AG04449 (cell line): ENCODE measurements at regions not wholly inside any gene's neighbourhood (a gene's known extent, or its start where the extent isn't known, plus 50 kb on each side); places are given as distances from the start of the nearest gene placed in this dataset.
"Not testable (repeated sequence)": the region's sequence is repeated elsewhere in the genome, so short reads cannot be mapped to it uniquely, and the experiment has no call there.

Experiments
- CTCF ChIA-PET: fragments of 350-600 bp; formaldehyde crosslinking; extraction: SDS; loops from one replicate; lab custom pipeline; 2021; ENCODE audit warnings: antibody characterized with exemption; lab: Yijun Ruan, JAX
- POLR2A ChIA-PET: fragments of 400-600, 350-600 bp; formaldehyde crosslinking; extraction: SDS; loops from one replicate; lab custom pipeline; 2020; ENCODE audit warnings: antibody characterized with exemption, inconsistent platforms; lab: Yijun Ruan, JAX
- DNase-seq: peaks from one replicate; pipeline ENCODE4 v3.0.0-alpha.2; 2010; ENCODE audit warnings: low read depth, low spot score
- H3K4me3 ChIP-seq: 2 replicates; pipeline ENCODE4 v1.5.1; 2011; ENCODE audit warnings: low read depth, mild to moderate bottlenecking, control low read depth, low read length
- CTCF ChIP-seq: IDR thresholded peaks from one replicate; pipeline ENCODE4 v1.5.1; 2011; ENCODE audit warnings: mild to moderate bottlenecking, moderate library complexity, low read length, control low read depth, inconsistent platforms; ENCODE audit not compliant: insufficient read depth; ENCODE audit errors: missing control alignments

- CTCF ChIA-PET: no interaction called here
- POLR2A ChIA-PET: no interaction called here
- H3K4me3 ChIP-seq: no peak overlapping the region
- TF ChIP-seq CTCF: no peak
- no peak for DNase-seq
Measured at GRCh38 chr15:81830520-81830919, 215.3 kb downstream of the MEX3B start.

- no peak for DNase-seq
- CTCF ChIA-PET: no interaction called here
- no peak for TF ChIP-seq CTCF
- H3K4me3 ChIP-seq: no peak overlapping the region
- POLR2A ChIA-PET: no interaction called here
Measured at GRCh38 chr15:81829918-81830317, 215.9 kb downstream of the MEX3B start.

GRCh38 chr15:81828135-81828534, 217.7 kb downstream of the MEX3B start:
- DNase-seq: no peak

GRCh38 chr15:81825136-81825535, 220.7 kb downstream of the MEX3B start:
- no peak for DNase-seq
- ChIA-PET POLR2A (no interaction called here), CTCF (no interaction called here)
- no peak for TF ChIP-seq CTCF
- H3K4me3 ChIP-seq: no peak overlapping the region

More at GRCh38 chr15:81828135-81828534, 217.7 kb downstream of the MEX3B start:
- TF ChIP-seq CTCF: no peak
- POLR2A ChIA-PET: no interaction called here
- CTCF ChIA-PET: no interaction called here
- no peak overlapping the region for H3K4me3 ChIP-seq

GRCh38 chr15:81822587-81822986, 223.2 kb downstream of the MEX3B start:
- POLR2A ChIA-PET, CTCF ChIA-PET, DNase-seq, H3K4me3 ChIP-seq: not testable (repeated sequence)

- CTCF ChIA-PET: interaction anchor here (0.9 kb wide), 1 partner anchor 288 kb away, joined by 3 read pairs; no protein-coding TSS in a partner anchor
- H3K4me3 ChIP-seq: no peak overlapping the region
Measured at GRCh38 chr15:81819924-81820635, 225.7 kb downstream of the MEX3B start.

More at GRCh38 chr15:81819924-81820635, 225.7 kb downstream of the MEX3B start:
- TF ChIP-seq CTCF: no peak
- POLR2A ChIA-PET: no interaction called here
- DNase-seq: no peak
